GM12878 (cell line): ENCODE measurements at regions not wholly inside any gene's neighbourhood (a gene's known extent, or its start where the extent isn't known, plus 50 kb on each side); places are given as distances from the start of the nearest gene placed in this dataset.

Experiments
- ATAC-seq: fragments of 200-7000 bp; cut with Tn5 transposase; 3 replicates; pipeline ENCODE4 v1.9.1; 2020; ENCODE audit warnings: mild to moderate bottlenecking, moderate library complexity
- BruUV-seq: library from RNA; stranded (reverse); fragments of 400-500 nt; replicated peaks from 2 replicates; lab custom pipeline; 2021; lab: Mats Ljungman, UMichigan
- CTCF ChIA-PET: fragments of 300-600 bp; sonication (Branson Sonifier 250); formaldehyde crosslinking; extraction: SDS; loops from one replicate; lab custom pipeline; 2021; ENCODE audit warnings: inconsistent platforms; lab: Yijun Ruan, JAX
- POLR2A ChIA-PET: fragments of 350-600 bp; formaldehyde crosslinking; extraction: SDS; loops from one replicate; lab custom pipeline; 2021; ENCODE audit warnings: inconsistent platforms; lab: Charles Lee
- RAD21 ChIA-PET: fragments of 300-600 bp; sonication (Branson Sonifier 250); formaldehyde crosslinking; loops from one replicate; lab custom pipeline; 2023; ENCODE audit warnings: antibody characterized with exemption; ENCODE audit not compliant: unreplicated experiment; lab: Charles Lee
- SMC1A ChIA-PET: fragments of 300-600 bp; sonication (Branson Sonifier 250); formaldehyde crosslinking; loops from one replicate; lab custom pipeline; 2023; ENCODE audit not compliant: unreplicated experiment, uncharacterized antibody; lab: Charles Lee
- DNase-seq: peaks from one replicate; pipeline ENCODE4 v3.0.0-alpha.2; 2011; ENCODE audit warnings: low read depth, low spot score
- FAIRE-seq: peaks from 3 replicates; lab custom pipeline; 2011; peaks lifted over from hg19 to GRCh38; lab: Jason Lieb, UNC
- H2AFZ ChIP-seq: 2 replicates; pipeline ENCODE4 v1.6.0; 2011; ENCODE audit warnings: low read depth, low read length, control low read depth; ENCODE audit not compliant: control insufficient read depth
- H3K27ac ChIP-seq: 2 replicates; pipeline ENCODE4 v1.5.1; 2011; ENCODE audit warnings: control low read depth; ENCODE audit not compliant: control insufficient read depth, insufficient read depth
- H3K27me3 ChIP-seq, 2 experiments: replicated peaks in 1 of 2; 2 replicates each; pipeline versions ENCODE4 v1.6.0 to v1.6.1; 2011; ENCODE audit warnings: low read length in 1 of 2; ENCODE audit not compliant: control insufficient read depth in 2 of 2, insufficient read depth in 2 of 2
- H3K36me3 ChIP-seq, 2 experiments: 2 replicates each; pipeline ENCODE4 v1.5.1; 2011; ENCODE audit warnings: low read length in 1 of 2; ENCODE audit not compliant: control insufficient read depth in 2 of 2, insufficient read depth in 2 of 2
- H3K4me1 ChIP-seq: 2 replicates; pipeline ENCODE4 v1.6.1; 2011; ENCODE audit warnings: mild to moderate bottlenecking, low read length, moderate library complexity, mixed read lengths; ENCODE audit not compliant: control insufficient read depth, insufficient read depth
- H3K4me2 ChIP-seq: 2 replicates; pipeline ENCODE4 v1.6.0; 2011; ENCODE audit warnings: control low read depth; ENCODE audit not compliant: control insufficient read depth, insufficient read depth
- H3K4me3 ChIP-seq: fragments of 200-600 bp; sonication (generic); 2 replicates; pipeline ENCODE4 v1.5.1; 2016
- H3K79me2 ChIP-seq: 2 replicates; pipeline ENCODE4 v1.6.0; 2011; ENCODE audit warnings: low read length; ENCODE audit not compliant: control insufficient read depth, insufficient read depth
- H3K9ac ChIP-seq: 2 replicates; pipeline ENCODE4 v1.8.0; 2011; ENCODE audit warnings: low read length, control low read depth, mixed read lengths; ENCODE audit not compliant: control insufficient read depth, insufficient read depth
- H3K9me3 ChIP-seq: replicated peaks from 3 replicates; pipeline ENCODE4 v1.5.1; 2011; ENCODE audit warnings: mild to moderate bottlenecking, low read length; ENCODE audit not compliant: control insufficient read depth, insufficient read depth
- H4K20me1 ChIP-seq: 2 replicates; pipeline ENCODE4 v1.6.0; 2011; ENCODE audit not compliant: control insufficient read depth, insufficient read depth
- ASH2L ChIP-seq: fragments of 300-600, 200-600 bp; sonication (generic); IDR thresholded peaks from 2 replicates; pipeline ENCODE4 v1.6.1; 2017; ENCODE audit warnings: low read depth, mild to moderate bottlenecking, borderline replicate concordance
- BHLHE40 ChIP-seq, 2 experiments: fragments of 450-650 bp in 1 of 2; IDR thresholded peaks; 2 replicates each; pipeline ENCODE4 v1.6.1; 2011 to 2017; ENCODE audit warnings: low read depth in 2 of 2, borderline replicate concordance in 1 of 2, improper control_type of control experiment in 1 of 2, low read length in 1 of 2, mild to moderate bottlenecking in 1 of 2
- BRCA1 ChIP-seq: IDR thresholded peaks from 2 replicates; pipeline ENCODE4 v1.6.1; 2011; ENCODE audit warnings: low read depth, low read length, improper control_type of control experiment
- CHD2 ChIP-seq: IDR thresholded peaks from 2 replicates; pipeline ENCODE4 v1.6.1; 2011; ENCODE audit warnings: low read depth, low read length, improper control_type of control experiment, borderline replicate concordance
- FOS ChIP-seq: IDR thresholded peaks from 3 replicates; pipeline ENCODE4 v1.6.1; 2011; ENCODE audit warnings: borderline replicate concordance; ENCODE audit not compliant: insufficient read length; ENCODE audit errors: extremely low read depth
- IKZF2 ChIP-seq, 2 experiments: fragments of 450-650 bp; IDR thresholded peaks; 2 replicates each; pipeline ENCODE4 v1.6.1; 2017; ENCODE audit warnings: mild to moderate bottlenecking in 2 of 2, moderate library complexity in 2 of 2
- JUNB ChIP-seq: IDR thresholded peaks from 2 replicates; pipeline ENCODE4 v1.6.1; 2016; ENCODE audit warnings: antibody characterized with exemption, mild to moderate bottlenecking
- KAT2A ChIP-seq: conservative IDR thresholded peaks from 2 replicates; pipeline ENCODE4 v1.6.1; 2011; ENCODE audit warnings: low read depth, low read length; ENCODE audit not compliant: control insufficient read depth
- KLF5 ChIP-seq: fragments of 450-650 bp; IDR thresholded peaks from 2 replicates; pipeline ENCODE4 v1.6.1; 2014; ENCODE audit warnings: mild to moderate bottlenecking; ENCODE audit not compliant: partially characterized antibody
- MEF2A ChIP-seq: IDR thresholded peaks from 2 replicates; pipeline ENCODE4 v1.6.1; 2011; ENCODE audit warnings: low read depth, mild to moderate bottlenecking, low read length, moderate library complexity; ENCODE audit not compliant: insufficient read depth
- MEF2B ChIP-seq: fragments of 450-650 bp; IDR thresholded peaks from 2 replicates; pipeline ENCODE4 v1.6.1; 2018; ENCODE audit warnings: mild to moderate bottlenecking, moderate library complexity; ENCODE audit not compliant: partially characterized antibody, poor library complexity, severe bottlenecking
- MXI1 ChIP-seq: fragments of 150-350 bp; IDR thresholded peaks from 2 replicates; pipeline ENCODE4 v1.6.1; 2011; ENCODE audit warnings: low read depth, mild to moderate bottlenecking, inconsistent platforms, low read length, improper control_type of control experiment
- MYC ChIP-seq: IDR thresholded peaks from 2 replicates; pipeline ENCODE4 v1.6.1; 2011; ENCODE audit warnings: mild to moderate bottlenecking, low read length, moderate library complexity, inconsistent platforms; ENCODE audit not compliant: insufficient read depth, insufficient replicate concordance, insufficient read length, severe bottlenecking
- NFYB ChIP-seq: IDR thresholded peaks from 2 replicates; pipeline ENCODE4 v1.6.1; 2011; ENCODE audit warnings: low read depth, mild to moderate bottlenecking, low read length, improper control_type of control experiment, moderate library complexity; ENCODE audit not compliant: insufficient read depth
- RCOR1 ChIP-seq: conservative IDR thresholded peaks from 2 replicates; pipeline ENCODE4 v1.6.1; 2012; ENCODE audit warnings: low read depth, low read length, improper control_type of control experiment
- RFX5 ChIP-seq: IDR thresholded peaks from 2 replicates; pipeline ENCODE4 v1.6.1; 2011; ENCODE audit warnings: low read depth, low read length, improper control_type of control experiment
- SP1 ChIP-seq: IDR thresholded peaks from one replicate; pipeline ENCODE4 v1.6.1; 2011; ENCODE audit warnings: low read depth, low read length
- YBX1 ChIP-seq: fragments of 450-650 bp; IDR thresholded peaks from 2 replicates; pipeline ENCODE4 v1.6.1; 2016; ENCODE audit warnings: antibody characterized with exemption
- WGBS: methylation state at CpG from one replicate; pipeline ENCODE4 v1.1.6; 2016; ENCODE audit warnings: low lambda C conversion rate; ENCODE audit not compliant: insufficient replicate concordance, insufficient coverage; ENCODE audit errors: missing lambda C conversion rate; 5-methylcytosine and 5-hydroxymethylcytosine counted together
- in situ Hi-C: fragments of 300-500 bp; cut with MboI; formaldehyde crosslinking; loops from 9 replicates; pipeline ENCODE4 v1.14.3; 2018; ENCODE audit warnings: mixed read lengths
- intact Hi-C: fragments of 100-400 bp; cut with micrococcal nuclease; formaldehyde crosslinking; loops from one replicate; pipeline ENCODE4 v1.14.2; 2022; ENCODE audit not compliant: unreplicated experiment
- TF ChIP-seq, protein P1 (sequence below): fragments of 150-350 bp; IDR thresholded peaks from 2 replicates; pipeline ENCODE4 v1.6.1; 2016; ENCODE audit warnings: low read depth, low read length
- TF ChIP-seq, protein P2 (sequence below): fragments of 450-650 bp; IDR thresholded peaks from 2 replicates; pipeline ENCODE4 v1.6.1; 2017; ENCODE audit warnings: mild to moderate bottlenecking, moderate library complexity

DNA sequence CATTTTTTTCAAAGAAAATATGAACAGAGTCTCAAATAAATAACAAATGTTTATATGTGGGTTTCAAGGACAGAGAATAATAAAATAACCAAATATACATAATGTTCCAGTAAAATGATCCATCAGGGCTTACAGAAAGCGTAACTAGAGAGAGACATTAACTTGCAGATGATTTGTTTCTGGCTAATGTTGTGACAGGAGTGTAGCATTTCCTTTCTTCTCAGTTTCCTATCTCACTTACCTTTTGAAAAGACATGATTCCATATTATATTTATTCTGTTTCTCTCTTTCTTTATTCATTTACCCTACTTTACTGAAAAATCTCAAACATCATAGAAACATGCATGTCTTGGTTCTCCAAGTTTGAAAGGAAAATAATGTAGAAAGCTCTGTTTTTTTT, 451.3 kb upstream of the CDH9 start:
- TF ChIP-seq RFX5: no peak
- no peak for TF ChIP-seq IKZF2 (IDR thresholded peaks at IDR 0.05)
- TF ChIP-seq CHD2: no peak
- TF ChIP-seq YBX1: no peak
- no peak for TF ChIP-seq ASH2L
- no peak for TF ChIP-seq BRCA1
- no peak for TF ChIP-seq BHLHE40 (IDR thresholded peaks at IDR 0.05; ENCODE audit: borderline replicate concordance in 1 of 2, low read depth in 2 of 2, low read length in 1 of 2)
- no peak for TF ChIP-seq NFYB
- no peak for TF ChIP-seq KLF5
- TF ChIP-seq, protein P1, sequence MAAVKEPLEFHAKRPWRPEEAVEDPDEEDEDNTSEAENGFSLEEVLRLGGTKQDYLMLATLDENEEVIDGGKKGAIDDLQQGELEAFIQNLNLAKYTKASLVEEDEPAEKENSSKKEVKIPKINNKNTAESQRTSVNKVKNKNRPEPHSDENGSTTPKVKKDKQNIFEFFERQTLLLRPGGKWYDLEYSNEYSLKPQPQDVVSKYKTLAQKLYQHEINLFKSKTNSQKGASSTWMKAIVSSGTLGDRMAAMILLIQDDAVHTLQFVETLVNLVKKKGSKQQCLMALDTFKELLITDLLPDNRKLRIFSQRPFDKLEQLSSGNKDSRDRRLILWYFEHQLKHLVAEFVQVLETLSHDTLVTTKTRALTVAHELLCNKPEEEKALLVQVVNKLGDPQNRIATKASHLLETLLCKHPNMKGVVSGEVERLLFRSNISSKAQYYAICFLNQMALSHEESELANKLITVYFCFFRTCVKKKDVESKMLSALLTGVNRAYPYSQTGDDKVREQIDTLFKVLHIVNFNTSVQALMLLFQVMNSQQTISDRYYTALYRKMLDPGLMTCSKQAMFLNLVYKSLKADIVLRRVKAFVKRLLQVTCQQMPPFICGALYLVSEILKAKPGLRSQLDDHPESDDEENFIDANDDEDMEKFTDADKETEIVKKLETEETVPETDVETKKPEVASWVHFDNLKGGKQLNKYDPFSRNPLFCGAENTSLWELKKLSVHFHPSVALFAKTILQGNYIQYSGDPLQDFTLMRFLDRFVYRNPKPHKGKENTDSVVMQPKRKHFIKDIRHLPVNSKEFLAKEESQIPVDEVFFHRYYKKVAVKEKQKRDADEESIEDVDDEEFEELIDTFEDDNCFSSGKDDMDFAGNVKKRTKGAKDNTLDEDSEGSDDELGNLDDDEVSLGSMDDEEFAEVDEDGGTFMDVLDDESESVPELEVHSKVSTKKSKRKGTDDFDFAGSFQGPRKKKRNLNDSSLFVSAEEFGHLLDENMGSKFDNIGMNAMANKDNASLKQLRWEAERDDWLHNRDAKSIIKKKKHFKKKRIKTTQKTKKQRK: no peak
- no peak for TF ChIP-seq MYC
- TF ChIP-seq, protein P2, sequence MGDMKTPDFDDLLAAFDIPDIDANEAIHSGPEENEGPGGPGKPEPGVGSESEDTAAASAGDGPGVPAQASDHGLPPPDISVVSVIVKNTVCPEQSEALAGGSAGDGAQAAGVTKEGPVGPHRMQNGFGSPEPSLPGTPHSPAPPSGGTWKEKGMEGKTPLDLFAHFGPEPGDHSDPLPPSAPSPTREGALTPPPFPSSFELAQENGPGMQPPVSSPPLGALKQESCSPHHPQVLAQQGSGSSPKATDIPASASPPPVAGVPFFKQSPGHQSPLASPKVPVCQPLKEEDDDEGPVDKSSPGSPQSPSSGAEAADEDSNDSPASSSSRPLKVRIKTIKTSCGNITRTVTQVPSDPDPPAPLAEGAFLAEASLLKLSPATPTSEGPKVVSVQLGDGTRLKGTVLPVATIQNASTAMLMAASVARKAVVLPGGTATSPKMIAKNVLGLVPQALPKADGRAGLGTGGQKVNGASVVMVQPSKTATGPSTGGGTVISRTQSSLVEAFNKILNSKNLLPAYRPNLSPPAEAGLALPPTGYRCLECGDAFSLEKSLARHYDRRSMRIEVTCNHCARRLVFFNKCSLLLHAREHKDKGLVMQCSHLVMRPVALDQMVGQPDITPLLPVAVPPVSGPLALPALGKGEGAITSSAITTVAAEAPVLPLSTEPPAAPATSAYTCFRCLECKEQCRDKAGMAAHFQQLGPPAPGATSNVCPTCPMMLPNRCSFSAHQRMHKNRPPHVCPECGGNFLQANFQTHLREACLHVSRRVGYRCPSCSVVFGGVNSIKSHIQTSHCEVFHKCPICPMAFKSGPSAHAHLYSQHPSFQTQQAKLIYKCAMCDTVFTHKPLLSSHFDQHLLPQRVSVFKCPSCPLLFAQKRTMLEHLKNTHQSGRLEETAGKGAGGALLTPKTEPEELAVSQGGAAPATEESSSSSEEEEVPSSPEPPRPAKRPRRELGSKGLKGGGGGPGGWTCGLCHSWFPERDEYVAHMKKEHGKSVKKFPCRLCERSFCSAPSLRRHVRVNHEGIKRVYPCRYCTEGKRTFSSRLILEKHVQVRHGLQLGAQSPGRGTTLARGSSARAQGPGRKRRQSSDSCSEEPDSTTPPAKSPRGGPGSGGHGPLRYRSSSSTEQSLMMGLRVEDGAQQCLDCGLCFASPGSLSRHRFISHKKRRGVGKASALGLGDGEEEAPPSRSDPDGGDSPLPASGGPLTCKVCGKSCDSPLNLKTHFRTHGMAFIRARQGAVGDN: no peak
- no peak for TF ChIP-seq MEF2B
- no peak for TF ChIP-seq MEF2A
- TF ChIP-seq SP1: no peak
- TF ChIP-seq JUNB: no peak
- TF ChIP-seq KAT2A: no peak
- no peak for TF ChIP-seq RCOR1
- no peak for TF ChIP-seq FOS
- no peak for TF ChIP-seq MXI1
- no peak overlapping the region for H3K4me2 ChIP-seq
- no peak overlapping the region for H3K4me3 ChIP-seq
- intact Hi-C loops: no loop called here
- no peak for FAIRE-seq
- H3K27me3 ChIP-seq: no peaks in the 10 kb centered on the region
- CTCF ChIA-PET: no interaction called here
- no peak overlapping the region for H3K9ac ChIP-seq
- no peak for DNase-seq
- no TSS peak for BruUV-seq
- no peak for ATAC-seq
- RAD21 ChIA-PET: no interaction called here
- SMC1A ChIA-PET: no interaction called here
- POLR2A ChIA-PET: no interaction called here
- no peaks in the 10 kb centered on the region for H3K9me3 ChIP-seq
- no peak overlapping the region for H2AFZ ChIP-seq
- no peaks in the 10 kb centered on the region for H3K79me2 ChIP-seq
- 0% methylated on average over 1 of the region's 1 CpG for WGBS
- no peaks in the 10 kb centered on the region for H3K36me3 ChIP-seq
- H3K27ac ChIP-seq: no peak overlapping the region
- H4K20me1 ChIP-seq: no peaks in the 10 kb centered on the region
- H3K4me1 ChIP-seq: no peaks in the 10 kb centered on the region
- in situ Hi-C loops: no loop called here
